H9 (cell line): ENCODE measurements at regions not wholly inside any gene's neighbourhood (a gene's known extent, or its start where the extent isn't known, plus 50 kb on each side); places are given as distances from the start of the nearest gene placed in this dataset.

Source experiments
- DNase-seq: peaks from one replicate; pipeline ENCODE4 v3.0.0-alpha.2; 2017
- H2AFZ ChIP-seq: one replicate; pipeline ENCODE4 v1.6.1; 2013; ENCODE audit warnings: mild to moderate bottlenecking, low read length, control low read depth, moderate library complexity
- H2AK5ac ChIP-seq: 2 replicates; pipeline ENCODE4 v1.6.1; 2013; ENCODE audit warnings: low read length, control low read depth, mixed read lengths; ENCODE audit not compliant: insufficient read length
- H2BK120ac ChIP-seq: one replicate; pipeline ENCODE4 v1.6.1; 2013; ENCODE audit warnings: low read depth, mild to moderate bottlenecking, low read length, control low read depth, inconsistent platforms; ENCODE audit not compliant: poor library complexity, severe bottlenecking
- H2BK12ac ChIP-seq: 2 replicates; pipeline ENCODE4 v1.6.1; 2013; ENCODE audit warnings: low read length, control low read depth, mixed read lengths, low read depth; ENCODE audit not compliant: insufficient read length
- H2BK15ac ChIP-seq: 2 replicates; pipeline ENCODE4 v1.6.1; 2013; ENCODE audit warnings: low read depth, low read length, control low read depth
- H2BK20ac ChIP-seq: one replicate; pipeline ENCODE4 v1.6.1; 2013; ENCODE audit warnings: low read depth, mild to moderate bottlenecking, low read length, control low read depth, inconsistent platforms; ENCODE audit not compliant: poor library complexity, severe bottlenecking
- H2BK5ac ChIP-seq: 2 replicates; pipeline ENCODE4 v1.6.1; 2013; ENCODE audit warnings: low read length, control low read depth, mixed read lengths; ENCODE audit not compliant: insufficient read length
- H3K14ac ChIP-seq: 2 replicates; pipeline ENCODE4 v1.6.1; 2013; ENCODE audit warnings: low read length, control low read depth; ENCODE audit not compliant: insufficient read depth
- H3K18ac ChIP-seq: 2 replicates; pipeline ENCODE4 v1.6.1; 2013; ENCODE audit warnings: low read depth, mild to moderate bottlenecking, mixed read lengths, low read length, control low read depth; ENCODE audit not compliant: insufficient read length
- H3K23ac ChIP-seq: 2 replicates; pipeline ENCODE4 v1.6.1; 2013; ENCODE audit warnings: low read length, control low read depth, mixed read lengths, low read depth; ENCODE audit not compliant: insufficient read length
- H3K23me2 ChIP-seq: 2 replicates; pipeline ENCODE4 v1.6.1; 2013; ENCODE audit warnings: low read depth, mild to moderate bottlenecking, mixed read lengths, low read length, control low read depth; ENCODE audit not compliant: insufficient read length, poor library complexity, severe bottlenecking
- H3K27ac ChIP-seq: 2 replicates; pipeline ENCODE4 v1.5.1; 2013; ENCODE audit warnings: low read length, control low read depth, mixed read lengths, low read depth; ENCODE audit not compliant: insufficient read length
- H3K27me3 ChIP-seq: 2 replicates; pipeline ENCODE4 v1.6.1; 2013; ENCODE audit warnings: low read length, control low read depth, inconsistent platforms; ENCODE audit not compliant: insufficient read depth
- H3K4ac ChIP-seq: 2 replicates; pipeline ENCODE4 v1.6.1; 2013; ENCODE audit warnings: low read depth, mild to moderate bottlenecking, control low read depth, inconsistent platforms, low read length, moderate library complexity
- H3K4me1 ChIP-seq: 2 replicates; pipeline ENCODE4 v1.6.1; 2013; ENCODE audit warnings: low read length, control low read depth, inconsistent platforms; ENCODE audit not compliant: insufficient read depth
- H3K4me2 ChIP-seq: 2 replicates; pipeline ENCODE4 v1.6.1; 2013; ENCODE audit warnings: low read length, control low read depth, mixed read lengths; ENCODE audit not compliant: insufficient read length, insufficient read depth
- H3K56ac ChIP-seq: 2 replicates; pipeline ENCODE4 v1.6.1; 2013; ENCODE audit warnings: low read depth, mild to moderate bottlenecking, mixed read lengths, low read length, control low read depth; ENCODE audit not compliant: insufficient read length
- H3K79me1 ChIP-seq: 2 replicates; pipeline ENCODE4 v1.6.1; 2013; ENCODE audit warnings: low read depth, mild to moderate bottlenecking, moderate library complexity, low read length, control low read depth, inconsistent platforms; ENCODE audit not compliant: insufficient read depth, poor library complexity, severe bottlenecking
- H3K79me2 ChIP-seq: 2 replicates; pipeline ENCODE4 v1.6.1; 2013; ENCODE audit warnings: low read length, control low read depth, inconsistent platforms; ENCODE audit not compliant: insufficient read depth
- H3K9ac ChIP-seq: 2 replicates; pipeline ENCODE4 v1.6.1; 2013; ENCODE audit warnings: low read length, control low read depth, mixed read lengths; ENCODE audit not compliant: insufficient read length; ENCODE audit errors: extremely low read depth
- H3K9me3 ChIP-seq: one replicate; pipeline ENCODE4 v1.6.1; 2013; ENCODE audit warnings: low read depth, low read length, inconsistent platforms; ENCODE audit not compliant: control insufficient read depth
- H3T11ph ChIP-seq: one replicate; pipeline ENCODE4 v1.6.1; 2013; ENCODE audit warnings: mild to moderate bottlenecking, low read length, control low read depth, inconsistent platforms
- H4K20me1 ChIP-seq: one replicate; pipeline ENCODE4 v1.6.1; 2013; ENCODE audit not compliant: control insufficient read depth, insufficient read length, insufficient read depth
- H4K5ac ChIP-seq: 2 replicates; pipeline ENCODE4 v1.6.1; 2013; ENCODE audit warnings: low read depth, mild to moderate bottlenecking, mixed read lengths, low read length, control low read depth; ENCODE audit not compliant: insufficient read length
- H4K8ac ChIP-seq: replicated peaks from 2 replicates; pipeline ENCODE4 v1.6.1; 2013; ENCODE audit warnings: low read length, control low read depth, mixed read lengths, low read depth; ENCODE audit not compliant: insufficient read length
- H4K91ac ChIP-seq: 2 replicates; pipeline ENCODE4 v1.6.1; 2013; ENCODE audit warnings: low read depth, mild to moderate bottlenecking, moderate library complexity, mixed read lengths, low read length, control low read depth; ENCODE audit not compliant: insufficient read length
- H3K27ac Mint-ChIP-seq, 3 experiments: 2 replicates in 2 of 3; 3 replicates in 1 of 3; pipeline ENCODE4 v1.8.0; 2020 to 2021; ENCODE audit warnings: mixed read lengths in 3 of 3, mild to moderate bottlenecking in 1 of 3, moderate library complexity in 1 of 3
- H3K27me3 Mint-ChIP-seq: 2 replicates; pipeline ENCODE4 v1.8.0; 2021; ENCODE audit warnings: low read depth, mild to moderate bottlenecking, moderate library complexity, mixed read lengths
- H3K36me3 Mint-ChIP-seq, 3 experiments: 2 replicates in 2 of 3; 3 replicates in 1 of 3; pipeline ENCODE4 v1.8.0; 2020 to 2021; ENCODE audit warnings: low read depth in 3 of 3, mixed read lengths in 3 of 3; ENCODE audit not compliant: insufficient read depth in 1 of 3
- H3K4me1 Mint-ChIP-seq, 2 experiments: 2 replicates each; pipeline ENCODE4 v1.8.0; 2020; ENCODE audit warnings: mixed read lengths in 2 of 2
- H3K4me3 Mint-ChIP-seq, 2 experiments: 2 replicates in 1 of 2; 3 replicates in 1 of 2; pipeline ENCODE4 v1.8.0; 2020 to 2021; ENCODE audit warnings: mild to moderate bottlenecking in 2 of 2, mixed read lengths in 2 of 2, moderate library complexity in 1 of 2
- H3K9me3 Mint-ChIP-seq, 2 experiments: 2 replicates in 1 of 2; 3 replicates in 1 of 2; pipeline ENCODE4 v1.8.0; 2020; ENCODE audit warnings: mild to moderate bottlenecking in 2 of 2, mixed read lengths in 2 of 2, moderate library complexity in 1 of 2
- CTCF ChIP-seq: fragments of 200-600 bp; sonication (generic); conservative IDR thresholded peaks from 3 replicates; pipeline ENCODE4 v1.8.0; 2021; ENCODE audit warnings: antibody characterized with exemption, mild to moderate bottlenecking
- WGBS: extraction: QIAGEN DNeasy Blood & Tissue Kit; methylation state at CpG from one replicate; pipeline ENCODE4 v1.1.7; 2013; ENCODE audit warnings: missing lambda C conversion rate, low lambda C conversion rate, mixed read lengths; ENCODE audit not compliant: insufficient read length; ENCODE audit errors: extremely low coverage; 5-methylcytosine and 5-hydroxymethylcytosine counted together

- TF ChIP-seq CTCF: no peak
- H3K9ac ChIP-seq: no peak overlapping the region
- no peaks in the 10 kb centered on the region for H3K23me2 ChIP-seq
- no peaks in the 10 kb centered on the region for H3K27me3 ChIP-seq
- no peak overlapping the region for H2AK5ac ChIP-seq
- no peak overlapping the region for H3K56ac ChIP-seq
- H2BK5ac ChIP-seq: no peak overlapping the region
- no peaks in the 10 kb centered on the region for H3K9me3 ChIP-seq
- no peak overlapping the region for H2BK120ac ChIP-seq
- H3K4me1 ChIP-seq: no peaks in the 10 kb centered on the region
- H2AFZ ChIP-seq: no peak overlapping the region
- no peak overlapping the region for H3T11ph ChIP-seq
- H4K5ac ChIP-seq: no peak overlapping the region
- no peak for DNase-seq
- H2BK12ac ChIP-seq: no peak overlapping the region
- no peak overlapping the region for H4K8ac ChIP-seq
- no peak overlapping the region for H3K4ac ChIP-seq
- H2BK20ac ChIP-seq: no peak overlapping the region
- no peak overlapping the region for H3K27ac ChIP-seq
- no peaks in the 10 kb centered on the region for H3K9me3 Mint-ChIP-seq
- no peak overlapping the region for H3K4me2 ChIP-seq
- H4K91ac ChIP-seq: no peak overlapping the region
- H2BK15ac ChIP-seq: no peak overlapping the region
- no peaks in the 10 kb centered on the region for H4K20me1 ChIP-seq
- no peaks in the 10 kb centered on the region for H3K27me3 Mint-ChIP-seq
- no peak overlapping the region for H3K14ac ChIP-seq
- H3K27ac Mint-ChIP-seq: no peak overlapping the region
- no peak overlapping the region for H3K23ac ChIP-seq
- H3K36me3 Mint-ChIP-seq: no peaks in the 10 kb centered on the region
- no CpG with 5 or more reads among the region's 1 CpG for WGBS
- H3K4me1 Mint-ChIP-seq: no peaks in the 10 kb centered on the region
- H3K79me2 ChIP-seq: no peaks in the 10 kb centered on the region
- no peaks in the 10 kb centered on the region for H3K79me1 ChIP-seq
- no peak overlapping the region for H3K4me3 Mint-ChIP-seq
- H3K18ac ChIP-seq: no peak overlapping the region
These were observed 186.7 kb downstream of the TDRD15 start for GRCh38 chr2:21310493-21310892.
